GM23338 (cell line): ENCODE measurements at regions not wholly inside any gene's neighbourhood (a gene's known extent, or its start where the extent isn't known, plus 50 kb on each side); places are given as distances from the start of the nearest gene placed in this dataset.

Experiments used
- ATAC-seq: fragments of 200-7000 bp; cut with Tn5 transposase; 3 replicates; pipeline ENCODE4 v1.9.1; 2020
- DNase-seq: peaks from one replicate; pipeline ENCODE4 v3.0.0-alpha.2; 2015; ENCODE audit warnings: low spot score
- H2AFZ ChIP-seq: fragments of 200-600 bp; sonication (generic); 2 replicates; pipeline ENCODE4 v1.8.0; 2016; ENCODE audit warnings: antibody characterized with exemption, mild to moderate bottlenecking, moderate library complexity
- H3F3A ChIP-seq: fragments of 200-600 bp; sonication (generic); replicated peaks from 2 replicates; pipeline ENCODE4 v1.8.0; 2017; ENCODE audit warnings: antibody characterized with exemption, mixed run types, low read depth
- H3K27ac ChIP-seq: fragments of 200-600 bp; sonication (generic); 2 replicates; pipeline ENCODE4 v1.6.1; 2016; ENCODE audit warnings: low read depth
- H3K27me3 ChIP-seq: fragments of 200-600 bp; sonication (generic); 2 replicates; pipeline ENCODE4 v1.8.0; 2016; ENCODE audit warnings: mild to moderate bottlenecking, mixed run types, moderate library complexity; ENCODE audit not compliant: insufficient read depth
- H3K36me3 ChIP-seq: fragments of 200-600 bp; sonication (generic); 2 replicates; pipeline ENCODE4 v1.8.0; 2016; ENCODE audit warnings: mild to moderate bottlenecking; ENCODE audit not compliant: insufficient read depth
- H3K4me1 ChIP-seq: fragments of 200-600 bp; sonication (generic); 2 replicates; pipeline ENCODE4 v1.8.0; 2016; ENCODE audit warnings: mild to moderate bottlenecking, moderate library complexity; ENCODE audit not compliant: insufficient read depth
- H3K4me2 ChIP-seq: fragments of 200-600 bp; sonication (generic); 2 replicates; pipeline ENCODE4 v1.7.1; 2017; ENCODE audit warnings: mixed run types
- H3K4me3 ChIP-seq: fragments of 200-600 bp; sonication (generic); 2 replicates; pipeline ENCODE4 v1.6.1; 2016; ENCODE audit warnings: mixed run types
- H3K79me2 ChIP-seq: fragments of 200-600 bp; sonication (generic); replicated peaks from 2 replicates; pipeline ENCODE4 v1.8.0; 2017; ENCODE audit warnings: mild to moderate bottlenecking; ENCODE audit not compliant: insufficient read depth
- H3K9me2 ChIP-seq: fragments of 200-600 bp; sonication (generic); 2 replicates; pipeline ENCODE4 v1.8.0; 2017; ENCODE audit not compliant: insufficient read depth
- H4K20me1 ChIP-seq: fragments of 200-600 bp; sonication (generic); replicated peaks from 2 replicates; pipeline ENCODE4 v1.8.0; 2017; ENCODE audit warnings: mild to moderate bottlenecking; ENCODE audit not compliant: insufficient read depth
- H3K27ac Mint-ChIP-seq: 2 replicates; pipeline ENCODE4 v1.8.0; 2020; ENCODE audit warnings: inconsistent platforms, mild to moderate bottlenecking, moderate library complexity, mixed read lengths
- H3K27me3 Mint-ChIP-seq: 3 replicates; pipeline ENCODE4 v1.8.0; 2022; ENCODE audit warnings: low read depth, mild to moderate bottlenecking, moderate library complexity, mixed read lengths, inconsistent platforms; ENCODE audit not compliant: insufficient read depth, poor library complexity
- H3K36me3 Mint-ChIP-seq: 3 replicates; pipeline ENCODE4 v1.8.0; 2021; ENCODE audit warnings: low read depth, mild to moderate bottlenecking, inconsistent platforms, moderate library complexity, mixed read lengths
- H3K4me1 Mint-ChIP-seq: 3 replicates; pipeline ENCODE4 v1.8.0; 2020; ENCODE audit warnings: mild to moderate bottlenecking, inconsistent platforms, mixed read lengths
- H3K4me3 Mint-ChIP-seq: 3 replicates; pipeline ENCODE4 v1.8.0; 2021; ENCODE audit warnings: moderate library complexity, mild to moderate bottlenecking, inconsistent platforms, mixed read lengths
- H3K9me3 Mint-ChIP-seq: 3 replicates; pipeline ENCODE4 v1.8.0; 2020; ENCODE audit warnings: moderate library complexity, mild to moderate bottlenecking, inconsistent platforms, mixed read lengths
- CREB1 ChIP-seq: fragments of 250-450 bp; sonication (Bioruptor Pico); IDR thresholded peaks from 2 replicates; pipeline ENCODE4 v1.5.0; 2020; ENCODE audit warnings: low read depth, mild to moderate bottlenecking, moderate library complexity
- EZH2 ChIP-seq: fragments of 200-600 bp; sonication (generic); IDR thresholded peaks from one replicate; pipeline ENCODE4 v1.8.0; 2017; ENCODE audit warnings: antibody characterized with exemption, mild to moderate bottlenecking, low read depth; ENCODE audit not compliant: unreplicated experiment
- EZH2phosphoT487 ChIP-seq: fragments of 200-600 bp; sonication (generic); IDR thresholded peaks from one replicate; pipeline ENCODE4 v1.8.1; 2018; ENCODE audit warnings: antibody characterized with exemption; ENCODE audit not compliant: unreplicated experiment
- JUNB ChIP-seq: IDR thresholded peaks from one replicate; pipeline ENCODE4 v1.6.1; 2016; ENCODE audit warnings: antibody characterized with exemption; ENCODE audit not compliant: unreplicated experiment
- STAT1 ChIP-seq: IDR thresholded peaks from one replicate; pipeline ENCODE4 v1.6.1; 2016; ENCODE audit warnings: antibody characterized with exemption; ENCODE audit not compliant: unreplicated experiment
- ZNF114 ChIP-seq: fragments of 250-450 bp; sonication (Bioruptor Pico); IDR thresholded peaks from 2 replicates; pipeline ENCODE4 v1.5.0; 2020; ENCODE audit warnings: mild to moderate bottlenecking, moderate library complexity
- ZNF331 ChIP-seq: fragments of 250-450 bp; sonication (Bioruptor Pico); IDR thresholded peaks from 2 replicates; pipeline ENCODE4 v1.5.0; 2020; ENCODE audit warnings: low read depth, mild to moderate bottlenecking, moderate library complexity
- TF ChIP-seq, protein P1 (sequence below): IDR thresholded peaks from 2 replicates; pipeline ENCODE4 v1.6.1; 2016; ENCODE audit warnings: antibody characterized with exemption
- TF ChIP-seq, protein P2 (sequence below): fragments of 250-450 bp; sonication (Bioruptor Pico); IDR thresholded peaks from 2 replicates; pipeline ENCODE4 v1.5.0; 2020; ENCODE audit warnings: mild to moderate bottlenecking, moderate library complexity

DNA sequence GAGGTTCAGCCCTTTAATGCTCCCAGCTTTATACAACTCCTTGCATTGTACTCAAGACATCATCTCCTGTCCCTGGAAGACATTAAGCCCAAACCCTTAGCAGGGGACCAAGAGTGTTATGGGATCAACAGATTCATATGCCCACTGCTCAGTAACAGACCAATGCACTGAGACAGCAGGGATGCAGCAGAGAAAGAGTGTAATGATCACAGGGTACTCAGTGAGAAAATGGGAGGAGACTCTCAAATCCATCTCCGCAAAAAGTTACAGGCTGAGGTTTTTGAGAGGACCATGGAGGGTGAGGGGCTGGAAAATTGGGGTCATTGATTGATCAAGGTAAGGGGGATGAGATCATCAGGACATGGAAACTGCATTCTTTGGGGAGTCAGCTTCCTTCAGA, 96.2 kb downstream of the MATN1 start:
- H3K4me1 ChIP-seq = no peaks in the 10 kb centered on the region
- no peak overlapping the region for H3K4me2 ChIP-seq
- H3K79me2 ChIP-seq = no peaks in the 10 kb centered on the region
- H3K4me3 ChIP-seq = no peak overlapping the region
- DNase-seq (no peak), ATAC-seq (no peak)
- no peak overlapping the region for H2AFZ ChIP-seq
- Mint-ChIP-seq H3K36me3 (no peaks in the 10 kb centered on the region), H3K4me1 (no peaks in the 10 kb centered on the region), H3K4me3 (no peak overlapping the region), H3K9me3 (peaks cover 39% of the 10 kb centered on the region), H3K27ac (no peak overlapping the region), H3K27me3 (peaks cover 4% of the 10 kb centered on the region)
- H3K27ac ChIP-seq = no peak overlapping the region
- H3K27me3 ChIP-seq = no peaks in the 10 kb centered on the region
- no peak for TF ChIP-seq EZH2phosphoT487
- TF ChIP-seq ZNF114 (CRISPR knock-in tag) = no peak
- H4K20me1 ChIP-seq = no peaks in the 10 kb centered on the region
- no peaks in the 10 kb centered on the region for H3F3A ChIP-seq
- H3K36me3 ChIP-seq = no peaks in the 10 kb centered on the region
- H3K9me2 ChIP-seq = no peaks in the 10 kb centered on the region

DNA sequence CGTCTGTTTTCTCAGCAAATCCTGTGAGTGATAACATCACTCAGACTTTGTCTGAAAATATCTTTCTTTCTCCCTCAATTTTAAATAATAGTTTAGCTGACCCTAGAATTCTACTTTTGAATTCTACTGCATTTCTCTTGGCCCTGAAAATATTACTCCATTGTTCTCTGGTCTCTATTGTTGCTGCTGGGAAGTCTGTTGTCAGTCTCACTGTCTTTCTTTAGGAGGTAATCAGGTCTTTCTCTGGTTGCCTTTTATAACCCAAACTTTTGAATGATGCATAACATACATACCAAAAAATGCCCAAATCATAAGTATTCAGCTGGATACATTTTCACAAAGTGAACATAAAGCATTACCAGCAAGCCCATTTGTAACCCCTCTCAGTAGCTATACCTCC, 100.0 kb downstream of the MATN1 start:
- Histone ChIP-seq H3K36me3 (no peaks in the 10 kb centered on the region), H2AFZ (no peak overlapping the region), H3K4me3 (no peak overlapping the region), H3F3A (no peaks in the 10 kb centered on the region), H3K27ac (no peak overlapping the region), H3K79me2 (no peaks in the 10 kb centered on the region), H3K4me1 (no peaks in the 10 kb centered on the region), H3K27me3 (no peaks in the 10 kb centered on the region), H4K20me1 (no peaks in the 10 kb centered on the region), H3K4me2 (no peak overlapping the region), H3K9me2 (no peaks in the 10 kb centered on the region)
- Mint-ChIP-seq H3K36me3 (no peaks in the 10 kb centered on the region), H3K4me1 (no peaks in the 10 kb centered on the region), H3K9me3 (peaks cover 41% of the 10 kb centered on the region), H3K27me3 (peaks cover 10% of the 10 kb centered on the region), H3K27ac (no peak overlapping the region), H3K4me3 (no peak overlapping the region)
- ATAC-seq = no peak
- no peak for DNase-seq
- TF ChIP-seq STAT1 (no peak), ZNF331 (no peak), EZH2phosphoT487 (no peak), CREB1 (CRISPR knock-in tag) (no peak), ZNF114 (CRISPR knock-in tag) (no peak), EZH2 (no peak), JUNB (no peak)
- TF ChIP-seq, protein P1, sequence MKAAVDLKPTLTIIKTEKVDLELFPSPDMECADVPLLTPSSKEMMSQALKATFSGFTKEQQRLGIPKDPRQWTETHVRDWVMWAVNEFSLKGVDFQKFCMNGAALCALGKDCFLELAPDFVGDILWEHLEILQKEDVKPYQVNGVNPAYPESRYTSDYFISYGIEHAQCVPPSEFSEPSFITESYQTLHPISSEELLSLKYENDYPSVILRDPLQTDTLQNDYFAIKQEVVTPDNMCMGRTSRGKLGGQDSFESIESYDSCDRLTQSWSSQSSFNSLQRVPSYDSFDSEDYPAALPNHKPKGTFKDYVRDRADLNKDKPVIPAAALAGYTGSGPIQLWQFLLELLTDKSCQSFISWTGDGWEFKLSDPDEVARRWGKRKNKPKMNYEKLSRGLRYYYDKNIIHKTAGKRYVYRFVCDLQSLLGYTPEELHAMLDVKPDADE = no peak
- TF ChIP-seq, protein P2, sequence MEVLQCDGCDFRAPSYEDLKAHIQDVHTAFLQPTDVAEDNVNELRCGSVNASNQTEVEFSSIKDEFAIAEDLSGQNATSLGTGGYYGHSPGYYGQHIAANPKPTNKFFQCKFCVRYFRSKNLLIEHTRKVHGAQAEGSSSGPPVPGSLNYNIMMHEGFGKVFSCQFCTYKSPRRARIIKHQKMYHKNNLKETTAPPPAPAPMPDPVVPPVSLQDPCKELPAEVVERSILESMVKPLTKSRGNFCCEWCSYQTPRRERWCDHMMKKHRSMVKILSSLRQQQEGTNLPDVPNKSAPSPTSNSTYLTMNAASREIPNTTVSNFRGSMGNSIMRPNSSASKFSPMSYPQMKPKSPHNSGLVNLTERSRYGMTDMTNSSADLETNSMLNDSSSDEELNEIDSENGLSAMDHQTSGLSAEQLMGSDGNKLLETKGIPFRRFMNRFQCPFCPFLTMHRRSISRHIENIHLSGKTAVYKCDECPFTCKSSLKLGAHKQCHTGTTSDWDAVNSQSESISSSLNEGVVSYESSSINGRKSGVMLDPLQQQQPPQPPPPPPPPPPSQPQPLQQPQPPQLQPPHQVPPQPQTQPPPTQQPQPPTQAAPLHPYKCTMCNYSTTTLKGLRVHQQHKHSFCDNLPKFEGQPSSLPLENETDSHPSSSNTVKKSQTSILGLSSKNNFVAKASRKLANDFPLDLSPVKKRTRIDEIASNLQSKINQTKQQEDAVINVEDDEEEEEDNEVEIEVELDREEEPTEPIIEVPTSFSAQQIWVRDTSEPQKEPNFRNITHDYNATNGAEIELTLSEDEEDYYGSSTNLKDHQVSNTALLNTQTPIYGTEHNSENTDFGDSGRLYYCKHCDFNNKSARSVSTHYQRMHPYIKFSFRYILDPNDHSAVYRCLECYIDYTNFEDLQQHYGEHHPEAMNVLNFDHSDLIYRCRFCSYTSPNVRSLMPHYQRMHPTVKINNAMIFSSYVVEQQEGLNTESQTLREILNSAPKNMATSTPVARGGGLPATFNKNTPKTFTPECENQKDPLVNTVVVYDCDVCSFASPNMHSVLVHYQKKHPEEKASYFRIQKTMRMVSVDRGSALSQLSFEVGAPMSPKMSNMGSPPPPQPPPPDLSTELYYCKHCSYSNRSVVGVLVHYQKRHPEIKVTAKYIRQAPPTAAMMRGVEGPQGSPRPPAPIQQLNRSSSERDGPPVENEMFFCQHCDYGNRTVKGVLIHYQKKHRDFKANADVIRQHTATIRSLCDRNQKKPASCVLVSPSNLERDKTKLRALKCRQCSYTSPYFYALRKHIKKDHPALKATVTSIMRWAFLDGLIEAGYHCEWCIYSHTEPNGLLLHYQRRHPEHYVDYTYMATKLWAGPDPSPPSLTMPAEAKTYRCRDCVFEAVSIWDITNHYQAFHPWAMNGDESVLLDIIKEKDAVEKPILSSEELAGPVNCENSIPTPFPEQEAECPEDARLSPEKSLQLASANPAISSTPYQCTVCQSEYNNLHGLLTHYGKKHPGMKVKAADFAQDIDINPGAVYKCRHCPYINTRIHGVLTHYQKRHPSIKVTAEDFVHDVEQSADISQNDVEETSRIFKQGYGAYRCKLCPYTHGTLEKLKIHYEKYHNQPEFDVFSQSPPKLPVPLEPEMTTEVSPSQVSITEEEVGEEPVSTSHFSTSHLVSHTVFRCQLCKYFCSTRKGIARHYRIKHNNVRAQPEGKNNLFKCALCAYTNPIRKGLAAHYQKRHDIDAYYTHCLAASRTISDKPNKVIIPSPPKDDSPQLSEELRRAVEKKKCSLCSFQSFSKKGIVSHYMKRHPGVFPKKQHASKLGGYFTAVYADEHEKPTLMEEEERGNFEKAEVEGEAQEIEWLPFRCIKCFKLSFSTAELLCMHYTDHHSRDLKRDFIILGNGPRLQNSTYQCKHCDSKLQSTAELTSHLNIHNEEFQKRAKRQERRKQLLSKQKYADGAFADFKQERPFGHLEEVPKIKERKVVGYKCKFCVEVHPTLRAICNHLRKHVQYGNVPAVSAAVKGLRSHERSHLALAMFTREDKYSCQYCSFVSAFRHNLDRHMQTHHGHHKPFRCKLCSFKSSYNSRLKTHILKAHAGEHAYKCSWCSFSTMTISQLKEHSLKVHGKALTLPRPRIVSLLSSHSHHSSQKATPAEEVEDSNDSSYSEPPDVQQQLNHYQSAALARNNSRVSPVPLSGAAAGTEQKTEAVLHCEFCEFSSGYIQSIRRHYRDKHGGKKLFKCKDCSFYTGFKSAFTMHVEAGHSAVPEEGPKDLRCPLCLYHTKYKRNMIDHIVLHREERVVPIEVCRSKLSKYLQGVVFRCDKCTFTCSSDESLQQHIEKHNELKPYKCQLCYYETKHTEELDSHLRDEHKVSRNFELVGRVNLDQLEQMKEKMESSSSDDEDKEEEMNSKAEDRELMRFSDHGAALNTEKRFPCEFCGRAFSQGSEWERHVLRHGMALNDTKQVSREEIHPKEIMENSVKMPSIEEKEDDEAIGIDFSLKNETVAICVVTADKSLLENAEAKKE (CRISPR knock-in tag) = no peak
